GM19351 (cell line): ENCODE measurements at regions not wholly inside any gene's neighbourhood (a gene's known extent, or its start where the extent isn't known, plus 50 kb on each side); places are given as distances from the start of the nearest gene placed in this dataset.
A peak's percentile ranks its signal among the peaks of the same experiment; 100 is the strongest.

ENCODE experiments used
- ATAC-seq: cut with Tn5 transposase; IDR thresholded peaks from one replicate; pipeline ENCODE4 v1.9.1; 2021; ENCODE audit warnings: mild to moderate bottlenecking, moderate library complexity; ENCODE audit not compliant: unreplicated experiment

- ATAC-seq = no peak
These were observed 146.1 kb downstream of the PDHA2 start for GRCh38 chr4:95985791-95986550.

GRCh38 chr4:95987851-95988250 lies 148.0 kb downstream of the PDHA2 start:
- ATAC-seq = no peak

- ATAC-seq = no peak
These were observed 158.4 kb downstream of the PDHA2 start for GRCh38 chr4:95998311-95998710.

- ATAC-seq = no peak
These were observed 164.3 kb downstream of the PDHA2 start for GRCh38 chr4:96003951-96004740.

- ATAC-seq = no peak
These were observed 169.7 kb downstream of the PDHA2 start for GRCh38 chr4:96009427-96010119.

- ATAC-seq = no peak
These were observed 172.8 kb downstream of the PDHA2 start for GRCh38 chr4:96012687-96013086.

- ATAC-seq = peak; percentile 89
These were observed 176.9 kb downstream of the PDHA2 start for GRCh38 chr4:96016634-96017299.

- ATAC-seq = no peak
These were observed 185.1 kb downstream of the PDHA2 start for GRCh38 chr4:96025011-96025410.

GRCh38 chr4:96035727-96036126 lies 195.8 kb downstream of the PDHA2 start:
- no peak for ATAC-seq

GRCh38 chr4:96036781-96037180 lies 196.9 kb downstream of the PDHA2 start:
- no peak for ATAC-seq

- ATAC-seq = no peak
These were observed 197.8 kb downstream of the PDHA2 start for GRCh38 chr4:96037705-96038104.

GRCh38 chr4:96039217-96039616 lies 199.3 kb downstream of the PDHA2 start:
- ATAC-seq = no peak

GRCh38 chr4:96039803-96040436 lies 200.0 kb downstream of the PDHA2 start:
- ATAC-seq = no peak

- ATAC-seq = no peak
These were observed 205.1 kb downstream of the PDHA2 start for GRCh38 chr4:96044971-96045370.

GRCh38 chr4:96052827-96053226 lies 212.9 kb downstream of the PDHA2 start:
- ATAC-seq = no peak

GRCh38 chr4:96056346-96056934 lies 216.5 kb downstream of the PDHA2 start:
- no peak for ATAC-seq

GRCh38 chr4:96063639-96064038 lies 223.7 kb downstream of the PDHA2 start:
- ATAC-seq = no peak

GRCh38 chr4:96073461-96073860 lies 233.6 kb downstream of the PDHA2 start:
- no peak for ATAC-seq

- ATAC-seq = no peak
These were observed 252.3 kb downstream of the PDHA2 start for GRCh38 chr4:96092151-96092705.

GRCh38 chr4:96093057-96093456 lies 253.2 kb downstream of the PDHA2 start:
- no peak for ATAC-seq
